ENCODE measurements at regions not wholly inside any gene's neighbourhood (a gene's known extent, or its start where the extent isn't known, plus 50 kb on each side); places are given as distances from the start of the nearest gene placed in this dataset.

DNA sequence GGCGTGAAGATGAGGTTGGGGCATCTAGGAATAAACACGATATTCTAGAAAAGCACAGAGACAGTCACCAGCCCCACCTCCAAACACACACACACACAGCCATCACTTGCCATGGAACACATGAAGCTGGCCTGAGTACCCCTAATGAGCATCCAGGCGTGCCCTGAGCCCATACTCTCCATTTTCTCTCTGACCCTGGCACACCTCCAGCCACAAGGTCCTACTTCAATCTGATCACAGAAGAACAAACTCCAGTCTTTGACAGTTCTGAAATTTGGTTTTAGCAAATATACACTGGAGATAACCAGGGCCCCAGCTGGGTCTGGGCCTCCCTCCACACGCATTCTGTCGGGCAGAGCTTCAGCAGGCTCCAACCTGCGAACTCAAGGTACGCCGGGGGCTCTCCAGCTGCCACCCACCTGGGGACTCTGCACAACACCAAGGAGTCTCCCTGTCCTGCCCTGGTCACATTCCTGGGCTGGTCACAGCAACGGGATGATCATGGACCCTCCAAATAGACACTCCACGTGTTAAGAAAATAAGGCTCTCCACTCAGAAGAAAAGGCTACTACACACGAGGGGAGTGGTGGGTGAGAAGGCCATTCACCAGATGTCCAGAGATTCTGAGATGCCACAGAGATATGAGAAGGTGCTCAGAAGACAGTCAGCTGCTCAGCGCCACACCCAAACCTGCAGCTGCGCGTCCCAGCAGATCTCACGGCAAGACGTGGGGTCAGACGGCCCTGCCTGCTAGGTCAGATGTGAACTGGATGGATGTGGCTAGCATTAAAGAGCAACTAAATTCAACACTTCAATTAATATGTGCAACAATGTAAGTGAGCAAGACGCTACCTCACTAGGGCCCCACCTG is 57.0 kb upstream of the PNMA1 start:
- Histone ChIP-seq H2AFZ (no peak overlapping the region), H3K79me2 (ENCODE audit: insufficient read depth) (peaks cover 95% of the 10 kb centered on the region), H3K4me2 (ENCODE audit: unreplicated experiment) (no peak overlapping the region), H3K9me3 (ENCODE audit: low read depth) (no peaks in the 10 kb centered on the region), H3F3A (ENCODE audit: insufficient read depth) (no peaks in the 10 kb centered on the region), H3K4me1 (ENCODE audit: insufficient read depth) (peaks cover 10% of the 10 kb centered on the region; the same call in 1 of the 2 replicates), H3K27ac (no peak overlapping the region), H3K4me3 (no peak overlapping the region), H3K27me3 (replicated peaks; ENCODE audit: insufficient read depth) (no peaks in the 10 kb centered on the region), H3K36me3 (ENCODE audit: low read depth) (no peaks in the 10 kb centered on the region), H3K9ac (no peak overlapping the region), H4K20me1 (ENCODE audit: insufficient read depth) (no peaks in the 10 kb centered on the region), H3K9me2 (ENCODE audit: insufficient read depth) (no peaks in the 10 kb centered on the region)
- in situ Hi-C loops (cut with MboI), result no loop called here
- DNase-seq, result no peak
- TF ChIP-seq EZH2 (IDR thresholded peaks at IDR 0.05; ENCODE audit: insufficient read depth, poor library complexity, severe bottlenecking), result no peak
- 80 to 83% methylated on average over 18 of the region's 18 CpGs for WGBS, 2 experiments (ENCODE audit: low coverage in 1 of 2, low lambda C conversion rate in 2 of 2, missing lambda C conversion rate in 2 of 2)

DNA sequence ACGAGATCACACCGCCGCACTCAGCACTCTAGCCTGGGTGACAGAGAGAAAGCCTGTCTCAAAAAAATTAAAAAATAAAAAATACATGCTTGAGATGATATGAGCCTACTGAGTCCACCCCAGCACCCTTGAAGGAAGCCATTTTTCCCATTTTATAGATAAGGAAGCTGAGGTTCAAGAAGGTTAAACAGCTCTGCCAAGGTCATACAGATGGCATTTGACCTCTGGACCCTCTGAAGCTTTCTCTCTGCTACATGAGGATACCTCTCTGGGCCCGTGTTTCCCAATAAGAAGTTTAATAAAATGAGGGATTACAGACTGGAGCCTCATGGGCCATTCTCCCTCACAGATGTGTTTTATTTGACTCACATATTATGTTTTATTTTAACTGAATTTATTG is 53.9 kb upstream of the PNMA1 start:
- Histone ChIP-seq H3K36me3 (ENCODE audit: low read depth) (no peaks in the 10 kb centered on the region), H3K27ac (no peak overlapping the region), H3F3A (ENCODE audit: insufficient read depth) (no peaks in the 10 kb centered on the region), H3K4me1 (ENCODE audit: insufficient read depth) (peaks cover 10% of the 10 kb centered on the region; the same call in 1 of the 2 replicates), H3K27me3 (replicated peaks; ENCODE audit: insufficient read depth) (no peaks in the 10 kb centered on the region), H3K9me2 (ENCODE audit: insufficient read depth) (no peaks in the 10 kb centered on the region), H2AFZ (no peak overlapping the region), H3K79me2 (ENCODE audit: insufficient read depth) (peaks cover 97% of the 10 kb centered on the region), H4K20me1 (ENCODE audit: insufficient read depth) (no peaks in the 10 kb centered on the region), H3K9ac (no peak overlapping the region), H3K4me2 (ENCODE audit: unreplicated experiment) (no peak overlapping the region), H3K9me3 (ENCODE audit: low read depth) (no peaks in the 10 kb centered on the region), H3K4me3 (no peak overlapping the region)
- DNase-seq, result no peak
- in situ Hi-C loops (cut with MboI), result no loop called here
- TF ChIP-seq EZH2 (IDR thresholded peaks at IDR 0.05; ENCODE audit: insufficient read depth, poor library complexity, severe bottlenecking) (no peak), EZH2phosphoT487 (IDR thresholded peaks at IDR 0.05; ENCODE audit: insufficient read depth, low read depth) (no peak)
- WGBS, 2 experiments (ENCODE audit: low coverage in 1 of 2, low lambda C conversion rate in 2 of 2, missing lambda C conversion rate in 2 of 2), result 86 to 87% methylated on average over 4 of the region's 4 CpGs

DNA sequence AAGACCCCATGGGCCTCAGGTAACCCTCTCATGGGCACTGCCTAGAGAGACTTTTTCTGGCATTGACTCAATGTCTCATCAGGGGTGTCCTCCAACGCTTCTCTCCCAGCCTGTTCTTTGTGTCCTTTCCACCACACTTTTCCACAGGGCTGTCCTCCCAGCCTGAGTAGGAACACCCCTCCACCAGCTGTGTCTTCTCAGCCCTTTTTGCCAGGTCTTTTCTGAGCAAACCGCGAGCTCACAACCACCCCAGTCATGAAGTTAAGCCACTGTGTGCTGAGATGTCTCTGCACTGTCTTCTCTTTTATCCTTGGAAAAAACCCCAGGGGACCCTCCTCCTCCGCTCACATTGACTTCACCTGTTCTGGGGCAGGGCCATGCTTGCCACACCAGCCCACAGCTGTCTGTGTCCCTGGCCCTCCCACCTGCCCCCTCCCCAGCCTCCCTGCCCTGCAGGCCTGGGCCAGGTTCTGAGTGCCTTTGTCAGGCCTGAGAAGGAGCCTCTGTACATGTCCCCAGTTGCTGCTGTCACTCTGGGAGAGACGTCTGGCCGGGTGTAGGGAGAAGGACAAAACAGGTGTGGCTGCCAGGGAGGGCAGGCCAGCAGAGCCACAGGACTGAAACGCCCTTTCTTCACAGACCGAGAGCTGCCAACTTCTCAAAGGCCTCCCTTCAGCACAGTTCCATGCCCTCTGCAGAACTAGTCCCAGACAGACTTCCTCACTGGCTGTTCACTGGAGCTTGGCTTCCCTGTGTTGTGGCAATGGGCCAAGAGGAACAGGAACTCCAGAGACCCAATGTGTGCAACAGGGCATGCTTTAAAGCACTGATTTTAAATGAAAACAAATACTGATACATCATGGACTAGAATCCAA is 50.5 kb upstream of the PNMA1 start:
- no peaks in the 10 kb centered on the region for H3K27me3 ChIP-seq (replicated peaks; ENCODE audit: insufficient read depth)
- H3K4me1 ChIP-seq (ENCODE audit: insufficient read depth), result peaks cover 7% of the 10 kb centered on the region; the same call in 1 of the 2 replicates
- H3K79me2 ChIP-seq (ENCODE audit: insufficient read depth), result peaks cover 86% of the 10 kb centered on the region
- no peak for DNase-seq
- H3K4me3 ChIP-seq, result no peak overlapping the region
- H3K27ac ChIP-seq, result no peak overlapping the region
- 44% methylated on average over 8 of the region's 8 CpGs for WGBS, 2 experiments (ENCODE audit: low coverage in 1 of 2, low lambda C conversion rate in 2 of 2, missing lambda C conversion rate in 2 of 2)
- no peak for TF ChIP-seq EZH2phosphoT487 (IDR thresholded peaks at IDR 0.05; ENCODE audit: insufficient read depth, low read depth)
- no peak for TF ChIP-seq EZH2 (IDR thresholded peaks at IDR 0.05; ENCODE audit: insufficient read depth, poor library complexity, severe bottlenecking)
- no peak overlapping the region for H2AFZ ChIP-seq
- peaks cover 5% of the 10 kb centered on the region for H3F3A ChIP-seq (ENCODE audit: insufficient read depth)
- no peak overlapping the region for H3K9ac ChIP-seq
- H3K9me3 ChIP-seq (ENCODE audit: low read depth), result no peaks in the 10 kb centered on the region
- no peaks in the 10 kb centered on the region for H3K36me3 ChIP-seq (ENCODE audit: low read depth)
- H3K9me2 ChIP-seq (ENCODE audit: insufficient read depth), result no peaks in the 10 kb centered on the region
- no peaks in the 10 kb centered on the region for H4K20me1 ChIP-seq (ENCODE audit: insufficient read depth)
- in situ Hi-C loops (cut with MboI), result no loop called here
- H3K4me2 ChIP-seq (ENCODE audit: unreplicated experiment), result no peak overlapping the region
